ENCODE measurements at regions not wholly inside any gene's neighbourhood (a gene's known extent, or its start where the extent isn't known, plus 50 kb on each side); places are given as distances from the start of the nearest gene placed in this dataset.

DNA sequence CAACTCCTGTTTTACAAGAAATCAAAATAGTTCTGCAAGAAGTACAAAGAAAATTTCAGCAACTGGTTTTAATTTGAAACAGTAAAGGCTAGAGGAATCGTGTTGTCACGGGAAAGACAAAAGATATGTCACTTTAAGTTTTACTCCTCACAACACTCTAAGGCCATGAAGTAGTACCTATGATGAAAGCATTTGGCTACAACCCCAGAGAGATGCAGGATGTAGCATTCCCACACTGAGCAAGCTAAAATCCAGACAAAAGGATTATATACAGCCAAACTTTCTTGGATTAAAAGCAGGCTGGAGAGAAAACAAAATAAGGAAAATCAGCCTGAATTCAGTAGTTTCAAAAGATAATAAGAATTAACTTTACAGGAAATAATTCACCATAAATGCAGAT lies 245.5 kb upstream of the STEAP1 start:
- TF ChIP-seq, protein P1, sequence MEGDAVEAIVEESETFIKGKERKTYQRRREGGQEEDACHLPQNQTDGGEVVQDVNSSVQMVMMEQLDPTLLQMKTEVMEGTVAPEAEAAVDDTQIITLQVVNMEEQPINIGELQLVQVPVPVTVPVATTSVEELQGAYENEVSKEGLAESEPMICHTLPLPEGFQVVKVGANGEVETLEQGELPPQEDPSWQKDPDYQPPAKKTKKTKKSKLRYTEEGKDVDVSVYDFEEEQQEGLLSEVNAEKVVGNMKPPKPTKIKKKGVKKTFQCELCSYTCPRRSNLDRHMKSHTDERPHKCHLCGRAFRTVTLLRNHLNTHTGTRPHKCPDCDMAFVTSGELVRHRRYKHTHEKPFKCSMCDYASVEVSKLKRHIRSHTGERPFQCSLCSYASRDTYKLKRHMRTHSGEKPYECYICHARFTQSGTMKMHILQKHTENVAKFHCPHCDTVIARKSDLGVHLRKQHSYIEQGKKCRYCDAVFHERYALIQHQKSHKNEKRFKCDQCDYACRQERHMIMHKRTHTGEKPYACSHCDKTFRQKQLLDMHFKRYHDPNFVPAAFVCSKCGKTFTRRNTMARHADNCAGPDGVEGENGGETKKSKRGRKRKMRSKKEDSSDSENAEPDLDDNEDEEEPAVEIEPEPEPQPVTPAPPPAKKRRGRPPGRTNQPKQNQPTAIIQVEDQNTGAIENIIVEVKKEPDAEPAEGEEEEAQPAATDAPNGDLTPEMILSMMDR (IDR thresholded peaks at IDR 0.05; ENCODE audit: extremely low read depth, insufficient read depth, missing control alignments), result no peak
- in situ Hi-C loops (cut with MboI; ENCODE audit: low pct_unique_long_range_greater_than_20kb, low sequenced_read_pairs, unreplicated experiment), result no loop called here
- no peak for DNase-seq (ENCODE audit: low spot score)

DNA sequence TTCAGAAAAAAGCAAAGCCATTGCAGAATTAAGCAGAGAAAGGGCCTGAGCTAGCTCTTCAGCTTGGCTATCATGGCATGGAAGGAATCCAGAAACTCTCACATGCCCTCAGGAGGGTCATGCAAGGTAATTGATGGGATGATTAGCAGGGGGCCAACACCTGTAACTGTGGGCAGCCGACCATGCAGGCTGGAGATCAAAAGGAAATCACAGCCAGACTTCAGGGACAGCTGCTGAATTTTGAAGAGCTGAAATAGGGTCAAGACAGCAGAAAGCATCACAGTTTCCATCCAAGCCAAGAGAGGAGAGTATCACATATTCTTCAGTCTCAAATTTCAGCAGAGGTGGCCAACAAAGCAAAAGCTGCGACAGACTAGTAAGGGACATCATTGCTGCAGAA lies 239.6 kb upstream of the STEAP1 start:
- DNase-seq (ENCODE audit: low spot score), result no peak
- in situ Hi-C loops (cut with MboI; ENCODE audit: low pct_unique_long_range_greater_than_20kb, low sequenced_read_pairs, unreplicated experiment), result no loop called here

DNA sequence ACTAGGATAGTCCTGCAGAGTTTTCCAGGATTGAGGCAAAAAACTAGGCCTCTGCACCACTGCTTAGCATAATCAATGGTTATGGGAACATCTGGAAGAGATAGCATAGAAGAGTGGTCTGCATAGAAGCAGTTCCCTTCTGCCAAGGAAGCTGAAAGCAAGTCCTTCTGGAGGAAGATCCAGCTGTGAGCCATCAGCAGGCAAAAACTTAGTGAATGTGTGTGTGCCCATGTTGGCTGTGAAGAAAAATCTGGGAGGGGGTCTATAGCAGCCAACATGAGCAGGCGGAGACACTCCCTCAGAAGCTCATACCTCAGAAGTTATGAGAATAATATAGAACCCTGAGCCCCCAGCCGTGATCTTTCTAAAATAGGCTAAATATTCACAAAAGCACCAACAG lies 228.1 kb upstream of the STEAP1 start:
- in situ Hi-C loops (cut with MboI; ENCODE audit: low pct_unique_long_range_greater_than_20kb, low sequenced_read_pairs, unreplicated experiment), result no loop called here
- TF ChIP-seq, protein P1 (IDR thresholded peaks at IDR 0.05; ENCODE audit: extremely low read depth, insufficient read depth, missing control alignments), result no peak
- DNase-seq (ENCODE audit: low spot score), result no peak

More for the DNA sequence above, 239.6 kb upstream of the STEAP1 start:
- TF ChIP-seq, protein P1 (IDR thresholded peaks at IDR 0.05; ENCODE audit: extremely low read depth, insufficient read depth, missing control alignments), result no peak

DNA sequence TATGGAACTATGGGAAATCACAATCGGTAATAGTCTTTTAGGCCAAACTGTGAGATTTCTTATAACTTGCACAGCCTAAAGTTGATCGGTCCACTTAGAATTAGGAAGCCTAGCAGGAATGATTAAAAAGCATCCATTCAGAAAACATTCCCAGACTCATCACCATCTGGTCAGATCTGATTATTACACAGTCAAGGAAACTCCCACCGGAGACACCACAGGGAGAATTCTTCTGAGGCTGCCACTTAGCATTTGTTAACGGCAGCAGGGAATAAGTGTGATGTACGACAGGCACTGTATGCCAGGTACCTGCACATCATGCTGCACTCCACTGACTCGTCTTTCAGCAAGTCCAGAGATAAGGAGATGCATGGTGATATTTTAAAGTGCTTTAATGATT lies 227.6 kb upstream of the STEAP1 start:
- TF ChIP-seq, protein P1 (IDR thresholded peaks at IDR 0.05; ENCODE audit: extremely low read depth, insufficient read depth, missing control alignments), result no peak
- no peak for DNase-seq (ENCODE audit: low spot score)
- in situ Hi-C loops (cut with MboI; ENCODE audit: low pct_unique_long_range_greater_than_20kb, low sequenced_read_pairs, unreplicated experiment), result no loop called here

DNA sequence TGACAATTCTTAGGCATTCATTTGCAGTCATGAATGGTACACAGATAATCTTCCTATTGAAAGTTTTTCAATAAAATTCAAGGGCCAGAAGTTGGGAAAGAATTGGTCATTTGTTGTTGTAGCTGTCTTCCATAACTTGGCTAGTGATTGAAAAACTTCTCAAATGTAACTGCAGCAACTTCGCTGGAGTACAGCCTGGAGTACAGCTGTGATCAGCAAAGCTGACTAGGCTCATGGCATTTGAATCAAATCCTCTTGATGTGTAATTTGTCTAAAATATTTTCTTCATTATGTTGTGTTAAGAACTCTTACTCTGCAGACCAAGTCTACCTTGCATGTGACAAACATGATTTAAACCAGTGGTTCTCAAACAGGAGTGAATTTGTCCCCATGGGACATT lies 226.5 kb upstream of the STEAP1 start:
- TF ChIP-seq, protein P1 (IDR thresholded peaks at IDR 0.05; ENCODE audit: extremely low read depth, insufficient read depth, missing control alignments), result no peak
- DNase-seq (ENCODE audit: low spot score), result no peak
- in situ Hi-C loops (cut with MboI; ENCODE audit: low pct_unique_long_range_greater_than_20kb, low sequenced_read_pairs, unreplicated experiment), result no loop called here

DNA sequence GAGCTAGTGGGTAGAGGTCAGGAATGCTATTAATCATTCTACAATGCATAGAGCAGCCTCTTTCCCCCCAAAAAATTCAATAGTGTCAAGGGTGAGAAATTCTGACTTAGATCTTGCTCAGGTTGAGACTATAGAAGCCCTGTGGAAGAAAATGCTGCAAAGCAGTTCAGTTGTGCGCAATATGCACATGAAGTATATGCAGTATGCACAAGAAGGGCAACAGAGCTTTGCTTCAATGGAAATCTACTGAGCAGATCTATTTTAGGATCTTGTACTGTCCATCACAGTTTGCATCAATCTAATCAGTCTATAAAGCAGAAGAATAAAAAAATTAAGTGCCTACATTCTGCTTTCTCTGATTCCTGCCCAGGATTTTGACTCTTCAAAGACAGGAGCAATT lies 225.8 kb upstream of the STEAP1 start:
- DNase-seq (ENCODE audit: low spot score), result no peak
- TF ChIP-seq, protein P1 (IDR thresholded peaks at IDR 0.05; ENCODE audit: extremely low read depth, insufficient read depth, missing control alignments), result no peak
- in situ Hi-C loops (cut with MboI; ENCODE audit: low pct_unique_long_range_greater_than_20kb, low sequenced_read_pairs, unreplicated experiment), result no loop called here

DNA sequence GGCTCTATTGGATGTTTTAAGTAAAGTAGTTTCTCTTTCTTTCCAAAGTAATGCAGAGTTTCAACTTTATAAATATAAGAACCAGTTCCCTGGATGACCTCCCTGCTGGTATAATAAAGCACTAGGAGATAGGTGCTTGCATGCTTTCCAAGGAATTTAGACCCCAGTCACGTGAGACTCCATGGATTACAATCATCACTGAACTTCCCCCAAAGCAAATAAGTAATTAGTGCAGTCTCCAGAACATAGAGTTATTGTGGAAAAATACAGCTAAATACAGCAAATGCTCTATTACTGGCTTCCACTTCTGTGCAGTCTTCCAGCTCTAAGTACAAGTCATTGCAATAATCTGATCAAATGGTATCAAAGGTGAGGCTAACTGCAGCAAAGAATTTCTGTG lies 220.2 kb upstream of the STEAP1 start:
- in situ Hi-C loops (cut with MboI; ENCODE audit: low pct_unique_long_range_greater_than_20kb, low sequenced_read_pairs, unreplicated experiment), result no loop called here
- TF ChIP-seq, protein P1 (IDR thresholded peaks at IDR 0.05; ENCODE audit: extremely low read depth, insufficient read depth, missing control alignments), result no peak
- DNase-seq (ENCODE audit: low spot score), result no peak
